A673 (cell line): ENCODE measurements at regions not wholly inside any gene's neighbourhood (a gene's known extent, or its start where the extent isn't known, plus 50 kb on each side); places are given as distances from the start of the nearest gene placed in this dataset.

ENCODE experiments used
- BruUV-seq: library from RNA; stranded (reverse); fragments of 400-500 nt; replicated peaks from 2 replicates; lab custom pipeline; 2021; lab: Mats Ljungman, UMichigan
- CTCF ChIA-PET: fragments of 300-600 bp; sonication (Branson Sonifier 250); formaldehyde crosslinking; loops from one replicate; lab custom pipeline; 2022; ENCODE audit warnings: antibody characterized with exemption; lab: Charles Lee
- POLR2A ChIA-PET: fragments of 300-600 bp; sonication (Branson Sonifier 250); formaldehyde crosslinking; loops from one replicate; lab custom pipeline; 2022; ENCODE audit warnings: antibody characterized with exemption; ENCODE audit not compliant: low non-redundant PET; lab: Charles Lee
- DNase-seq: peaks from one replicate; pipeline ENCODE4 v3.0.0-alpha.2; 2015; ENCODE audit warnings: low spot score
- H3K27ac ChIP-seq: fragments of 200-600 bp; sonication (generic); 2 replicates; pipeline ENCODE4 v1.5.1; 2016; ENCODE audit warnings: mixed run types, low read depth, mild to moderate bottlenecking, mixed read lengths, antibody characterized with exemption, low read length; ENCODE audit not compliant: poor library complexity, severe bottlenecking
- H3K27me3 ChIP-seq: fragments of 200-600 bp; sonication (generic); replicated peaks from 2 replicates; pipeline ENCODE4 v1.6.1; 2017; ENCODE audit warnings: mixed run types, low read depth, mild to moderate bottlenecking, mixed read lengths, antibody characterized with exemption, low read length; ENCODE audit not compliant: insufficient read depth, poor library complexity
- H3K36me3 ChIP-seq: fragments of 200-600 bp; sonication (generic); 2 replicates; pipeline ENCODE4 v1.6.1; 2016; ENCODE audit warnings: mixed run types, mild to moderate bottlenecking, mixed read lengths, antibody characterized with exemption, low read length; ENCODE audit not compliant: insufficient read depth, poor library complexity, severe bottlenecking
- H3K4me1 ChIP-seq: fragments of 200-600 bp; sonication (generic); 2 replicates; pipeline ENCODE4 v1.6.1; 2017; ENCODE audit warnings: mixed run types, mild to moderate bottlenecking, mixed read lengths, antibody characterized with exemption, low read length; ENCODE audit not compliant: insufficient read depth, poor library complexity, severe bottlenecking
- H3K4me3 ChIP-seq: fragments of 200-600 bp; sonication (generic); 2 replicates; pipeline ENCODE4 v1.5.1; 2016; ENCODE audit warnings: low read depth, mixed run types, mild to moderate bottlenecking, mixed read lengths, low read length; ENCODE audit not compliant: poor library complexity, severe bottlenecking
- H3K9me3 ChIP-seq: fragments of 200-600 bp; sonication (generic); 2 replicates; pipeline ENCODE4 v1.6.1; 2016; ENCODE audit warnings: mixed run types, low read depth, mild to moderate bottlenecking, mixed read lengths, antibody characterized with exemption, low read length; ENCODE audit not compliant: poor library complexity, severe bottlenecking
- EZH2 ChIP-seq: fragments of 200-600 bp; sonication (generic); IDR thresholded peaks from 2 replicates; pipeline ENCODE4 v1.6.1; 2017; ENCODE audit warnings: borderline replicate concordance, low read depth, mild to moderate bottlenecking, mixed read lengths, antibody characterized with exemption, low read length; ENCODE audit not compliant: poor library complexity, severe bottlenecking
- intact Hi-C: fragments of 100-400 bp; cut with micrococcal nuclease; formaldehyde crosslinking; loops from one replicate; pipeline ENCODE4 v1.10.0; 2022; ENCODE audit not compliant: unreplicated experiment
- TF ChIP-seq, protein P1 (sequence below): fragments of 300-800, 200-600 bp; sonication (generic); conservative IDR thresholded peaks from 2 replicates; pipeline ENCODE4 v1.5.1; 2017; ENCODE audit warnings: low read depth, mild to moderate bottlenecking, antibody characterized with exemption, low read length, moderate library complexity, mixed read lengths

DNA sequence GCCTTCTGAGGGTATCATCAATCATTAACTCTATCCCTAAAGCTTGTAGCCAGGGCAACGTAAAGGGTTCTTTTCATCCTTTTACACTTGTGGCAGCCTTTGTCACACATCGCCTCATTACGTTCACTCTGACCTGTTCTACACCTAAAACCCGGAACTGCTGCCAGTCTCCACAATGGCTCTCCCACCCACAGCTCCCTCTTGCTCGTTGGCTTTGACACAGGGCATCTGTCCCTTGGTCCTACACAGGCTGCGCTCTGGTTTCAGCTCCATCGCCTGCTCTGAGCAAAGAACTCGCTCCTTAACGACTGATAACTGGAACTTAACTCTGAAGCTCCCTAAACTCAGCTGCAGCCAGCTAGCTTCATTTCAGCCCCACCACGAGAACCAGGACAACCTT is 112.8 kb upstream of the CTNND2 start:
- no peak for DNase-seq
- no peaks in the 10 kb centered on the region for H3K27me3 ChIP-seq
- no peak overlapping the region for H3K4me3 ChIP-seq
- intact Hi-C loops = no loop called here
- ChIA-PET POLR2A (no interaction called here), CTCF (no interaction called here)
- TF ChIP-seq, protein P1, sequence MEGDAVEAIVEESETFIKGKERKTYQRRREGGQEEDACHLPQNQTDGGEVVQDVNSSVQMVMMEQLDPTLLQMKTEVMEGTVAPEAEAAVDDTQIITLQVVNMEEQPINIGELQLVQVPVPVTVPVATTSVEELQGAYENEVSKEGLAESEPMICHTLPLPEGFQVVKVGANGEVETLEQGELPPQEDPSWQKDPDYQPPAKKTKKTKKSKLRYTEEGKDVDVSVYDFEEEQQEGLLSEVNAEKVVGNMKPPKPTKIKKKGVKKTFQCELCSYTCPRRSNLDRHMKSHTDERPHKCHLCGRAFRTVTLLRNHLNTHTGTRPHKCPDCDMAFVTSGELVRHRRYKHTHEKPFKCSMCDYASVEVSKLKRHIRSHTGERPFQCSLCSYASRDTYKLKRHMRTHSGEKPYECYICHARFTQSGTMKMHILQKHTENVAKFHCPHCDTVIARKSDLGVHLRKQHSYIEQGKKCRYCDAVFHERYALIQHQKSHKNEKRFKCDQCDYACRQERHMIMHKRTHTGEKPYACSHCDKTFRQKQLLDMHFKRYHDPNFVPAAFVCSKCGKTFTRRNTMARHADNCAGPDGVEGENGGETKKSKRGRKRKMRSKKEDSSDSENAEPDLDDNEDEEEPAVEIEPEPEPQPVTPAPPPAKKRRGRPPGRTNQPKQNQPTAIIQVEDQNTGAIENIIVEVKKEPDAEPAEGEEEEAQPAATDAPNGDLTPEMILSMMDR = no peak
- TF ChIP-seq EZH2 = no peak
- no peaks in the 10 kb centered on the region for H3K4me1 ChIP-seq
- no TSS peak for BruUV-seq
- H3K36me3 ChIP-seq = no peaks in the 10 kb centered on the region
- no peak overlapping the region for H3K27ac ChIP-seq
- peaks cover 15% of the 10 kb centered on the region for H3K9me3 ChIP-seq

DNA sequence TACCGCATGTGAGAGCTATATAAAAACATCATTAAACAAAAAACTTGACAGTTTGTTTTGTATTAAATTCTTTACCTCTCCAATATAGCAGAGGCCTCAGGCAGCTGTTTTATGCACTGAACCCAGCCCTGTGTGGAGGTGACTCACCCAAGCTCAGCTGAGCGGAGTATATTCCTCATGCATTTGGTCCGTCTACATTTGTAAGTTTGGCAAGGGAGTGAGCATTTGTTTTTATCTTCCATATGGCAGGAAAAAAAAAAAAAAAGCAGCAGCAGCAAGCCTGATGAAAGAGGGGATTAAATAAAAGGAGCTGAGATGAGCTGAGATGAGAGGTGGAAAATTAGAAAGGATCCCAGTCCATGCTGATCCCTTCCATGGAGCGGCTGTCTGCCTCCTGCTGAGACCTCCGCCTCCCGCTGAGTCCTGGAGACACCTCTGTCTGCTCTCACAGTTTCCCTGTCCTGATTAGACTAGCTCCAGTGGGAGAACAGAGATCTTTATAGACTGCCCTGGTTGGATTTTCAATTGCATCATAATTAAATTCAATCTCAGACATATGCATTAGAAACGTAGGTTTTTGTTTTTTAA is 112.0 kb upstream of the CTNND2 start:
- Histone ChIP-seq H3K4me1 (no peaks in the 10 kb centered on the region), H3K27me3 (no peaks in the 10 kb centered on the region), H3K27ac (no peak overlapping the region), H3K36me3 (no peaks in the 10 kb centered on the region), H3K9me3 (peaks cover 15% of the 10 kb centered on the region), H3K4me3 (no peak overlapping the region)
- intact Hi-C loops = no loop called here
- no TSS peak for BruUV-seq
- TF ChIP-seq EZH2 = no peak
- TF ChIP-seq, protein P1 = no peak
- ChIA-PET POLR2A (no interaction called here), CTCF (no interaction called here)
- DNase-seq = no peak

DNA sequence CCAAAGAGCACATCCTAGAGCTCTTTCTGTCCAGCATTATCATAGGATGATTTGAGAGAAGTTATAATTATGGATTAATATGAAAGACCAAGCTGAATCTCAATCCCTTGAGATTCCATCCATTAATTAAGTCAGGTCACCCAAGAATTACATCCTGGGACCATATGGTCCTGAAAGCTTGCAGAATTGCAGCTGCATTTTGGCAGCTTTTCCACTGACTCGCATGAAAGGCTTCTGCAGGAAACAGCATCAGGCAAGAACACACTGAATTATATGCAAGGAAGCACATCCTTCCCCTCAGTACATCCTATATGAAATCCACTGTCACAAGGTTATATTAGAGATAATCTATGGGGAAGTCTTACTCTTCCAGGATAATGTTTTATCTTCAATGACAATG is 109.1 kb upstream of the CTNND2 start:
- BruUV-seq = no TSS peak

More for the DNA sequence above, 109.1 kb upstream of the CTNND2 start:
- Histone ChIP-seq H3K27ac (no peak overlapping the region), H3K9me3 (peaks cover 15% of the 10 kb centered on the region), H3K36me3 (no peaks in the 10 kb centered on the region), H3K4me3 (no peak overlapping the region), H3K4me1 (no peaks in the 10 kb centered on the region), H3K27me3 (no peaks in the 10 kb centered on the region)
- intact Hi-C loops = no loop called here
- TF ChIP-seq, protein P1 = no peak
- TF ChIP-seq EZH2 = no peak
- CTCF ChIA-PET = no interaction called here
- DNase-seq = no peak
- POLR2A ChIA-PET = no interaction called here
